OCI-M2 (cell line): ENCODE measurements at regions not wholly inside any gene's neighbourhood (a gene's known extent, or its start where the extent isn't known, plus 50 kb on each side); places are given as distances from the start of the nearest gene placed in this dataset.

Experiments used
- DNase-seq: peaks from one replicate; lab custom pipeline; 2025; ENCODE audit not compliant: unreplicated experiment; lab: John Stamatoyannopoulos, UW

- no peak for DNase-seq
These were observed 335.8 kb downstream of the ZIC1 start for GRCh38 chr3:147744967-147745366.

- no peak for DNase-seq
These were observed 346.1 kb downstream of the ZIC1 start for GRCh38 chr3:147755310-147755709.

GRCh38 chr3:147756476-147756875 lies 347.3 kb downstream of the ZIC1 start:
- DNase-seq: no peak

GRCh38 chr3:147757866-147758265 lies 348.7 kb downstream of the ZIC1 start:
- DNase-seq: no peak

GRCh38 chr3:147758771-147759170 lies 349.6 kb downstream of the ZIC1 start:
- DNase-seq: no peak

- no peak for DNase-seq
These were observed 350.9 kb downstream of the ZIC1 start for GRCh38 chr3:147760085-147760484.

- no peak for DNase-seq
These were observed 351.8 kb downstream of the ZIC1 start for GRCh38 chr3:147760941-147761340.

- no peak for DNase-seq
These were observed 364.0 kb downstream of the ZIC1 start for GRCh38 chr3:147773116-147773630.

- DNase-seq: no peak
These were observed 366.2 kb downstream of the ZIC1 start for GRCh38 chr3:147775411-147775810.

- DNase-seq: no peak
These were observed 366.8 kb downstream of the ZIC1 start for GRCh38 chr3:147775816-147776530.

GRCh38 chr3:147793841-147794240 lies 384.7 kb downstream of the ZIC1 start:
- DNase-seq: no peak

- no peak for DNase-seq
These were observed 385.4 kb downstream of the ZIC1 start for GRCh38 chr3:147794596-147794995.

GRCh38 chr3:147795418-147795817 lies 386.3 kb downstream of the ZIC1 start:
- DNase-seq: no peak

- no peak for DNase-seq
These were observed 387.9 kb downstream of the ZIC1 start for GRCh38 chr3:147797095-147797494.

- no peak for DNase-seq
These were observed 390.4 kb downstream of the ZIC1 start for GRCh38 chr3:147799601-147800000.

GRCh38 chr3:147807776-147808175 lies 398.6 kb downstream of the ZIC1 start:
- DNase-seq: no peak

- no peak for DNase-seq
These were observed 400.0 kb downstream of the ZIC1 start for GRCh38 chr3:147809206-147809605.

- no peak for DNase-seq
These were observed 403.2 kb downstream of the ZIC1 start for GRCh38 chr3:147812186-147812911.

GRCh38 chr3:147813256-147813655 lies 404.1 kb downstream of the ZIC1 start:
- no peak for DNase-seq

GRCh38 chr3:147816752-147817151 lies 407.6 kb downstream of the ZIC1 start:
- DNase-seq: no peak

- DNase-seq: no peak
These were observed 423.4 kb downstream of the ZIC1 start for GRCh38 chr3:147832611-147833010.

- no peak for DNase-seq
These were observed 427.2 kb downstream of the ZIC1 start for GRCh38 chr3:147836330-147836729.
